C1 segment of cervical spinal cord (tissue), 14 donors: ENCODE measurements at regions not wholly inside any gene's neighbourhood (a gene's known extent, or its start where the extent isn't known, plus 50 kb on each side); places are given as distances from the start of the nearest gene placed in this dataset.

Experiments used
- DNase-seq, 14 donors: peaks; one replicate each; lab custom pipeline; 2025; lab: John Stamatoyannopoulos, UW

- no peak for DNase-seq
Measured at GRCh38 chr13:31684466-31684865, 54.9 kb upstream of the RXFP2 start.

- no peak for DNase-seq
Measured at GRCh38 chr13:31686670-31687425, 52.5 kb upstream of the RXFP2 start.
